GM21515 (cell line): ENCODE measurements at regions not wholly inside any gene's neighbourhood (a gene's known extent, or its start where the extent isn't known, plus 50 kb on each side); places are given as distances from the start of the nearest gene placed in this dataset.

Experiments used
- ATAC-seq: cut with Tn5 transposase; IDR thresholded peaks from one replicate; pipeline ENCODE4 v1.9.1; 2021; ENCODE audit not compliant: unreplicated experiment

GRCh38 chr3:176469694-176470205, 727.5 kb downstream of the TBL1XR1 start:
- ATAC-seq = no peak

DNA sequence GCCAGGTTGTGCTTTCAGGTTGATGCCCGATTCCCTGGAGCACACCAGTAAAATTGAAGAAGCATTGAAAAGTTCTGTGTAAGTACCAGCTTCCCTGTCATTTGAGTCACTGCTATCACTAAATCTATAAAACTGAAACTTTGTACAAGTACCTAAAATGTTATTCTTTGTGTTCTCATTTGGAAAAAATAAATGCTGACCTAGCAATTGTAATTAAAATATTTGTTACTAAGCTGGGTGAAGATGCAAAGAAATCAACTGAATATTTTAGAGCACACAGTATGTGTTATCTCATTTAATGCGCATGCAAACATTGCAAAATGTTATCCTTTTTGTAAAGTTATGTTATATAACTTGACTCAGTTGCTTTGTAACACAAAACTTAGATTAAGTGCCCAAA, 733.7 kb downstream of the TBL1XR1 start:
- no peak for ATAC-seq

DNA sequence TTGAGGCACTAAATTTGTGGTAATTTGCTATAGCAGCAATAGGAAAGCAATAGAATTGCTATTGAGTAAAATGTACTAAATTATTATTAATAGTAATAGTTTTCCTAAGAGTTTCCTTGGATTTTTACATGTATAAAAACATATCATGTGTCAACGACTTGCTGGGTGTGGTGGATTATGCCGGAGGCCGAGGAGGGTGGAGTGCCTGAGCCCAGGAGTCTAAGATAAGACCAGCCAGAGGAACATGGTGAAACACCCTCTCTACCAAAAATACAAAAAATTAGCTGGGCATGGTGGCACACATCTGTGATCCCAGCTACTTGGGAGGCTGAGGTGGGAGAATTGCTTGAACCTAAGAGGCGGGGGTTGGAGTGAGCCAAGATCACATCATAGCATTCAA, 749.9 kb downstream of the TBL1XR1 start:
- no peak for ATAC-seq

- ATAC-seq = no peak
These were observed 755.0 kb downstream of the TBL1XR1 start for GRCh38 chr3:176442326-176442725.

GRCh38 chr3:176439729-176440128, 757.6 kb downstream of the TBL1XR1 start:
- ATAC-seq = no peak

DNA sequence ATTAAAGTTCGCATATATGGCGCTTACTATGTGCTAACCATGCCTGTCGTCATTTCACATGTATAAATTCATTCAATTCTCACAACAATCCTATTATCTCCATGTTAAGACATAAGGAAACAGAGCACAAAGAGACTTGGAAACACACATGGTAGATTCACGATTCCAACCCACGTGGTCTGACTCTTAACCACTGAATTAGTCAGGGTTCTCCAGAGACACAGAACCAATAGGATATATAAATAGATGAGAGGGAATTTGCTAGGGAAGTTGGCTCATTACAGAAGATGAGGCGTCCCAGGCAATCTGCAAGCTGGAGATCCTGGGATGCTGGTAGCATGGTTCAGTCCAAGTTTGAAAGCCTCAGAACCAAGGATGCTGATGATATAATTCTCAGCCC, 765.3 kb downstream of the TBL1XR1 start:
- ATAC-seq = no peak

DNA sequence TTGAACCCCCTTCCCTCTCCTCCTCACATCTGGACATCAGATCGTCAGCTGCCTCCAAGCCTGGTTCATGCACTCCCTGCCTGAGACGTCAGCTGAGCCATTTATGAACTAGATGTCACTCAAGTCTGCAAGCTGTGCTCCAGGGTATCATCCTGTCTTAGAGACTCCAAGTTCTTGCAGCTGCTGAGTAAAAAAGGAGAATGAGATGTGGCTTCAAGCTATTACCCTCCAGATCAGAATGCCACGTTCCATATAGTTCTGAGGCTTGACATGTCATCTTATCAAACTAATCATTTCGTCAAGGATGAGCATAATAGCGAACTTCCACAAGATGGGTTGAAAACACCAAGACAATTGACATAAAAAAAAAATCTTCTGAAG, 766.3 kb downstream of the TBL1XR1 start:
- no peak for ATAC-seq

- ATAC-seq = no peak
These were observed 766.8 kb downstream of the TBL1XR1 start for GRCh38 chr3:176430244-176431037.

- ATAC-seq = no peak
These were observed 768.7 kb downstream of the TBL1XR1 start for GRCh38 chr3:176428552-176428951.

DNA sequence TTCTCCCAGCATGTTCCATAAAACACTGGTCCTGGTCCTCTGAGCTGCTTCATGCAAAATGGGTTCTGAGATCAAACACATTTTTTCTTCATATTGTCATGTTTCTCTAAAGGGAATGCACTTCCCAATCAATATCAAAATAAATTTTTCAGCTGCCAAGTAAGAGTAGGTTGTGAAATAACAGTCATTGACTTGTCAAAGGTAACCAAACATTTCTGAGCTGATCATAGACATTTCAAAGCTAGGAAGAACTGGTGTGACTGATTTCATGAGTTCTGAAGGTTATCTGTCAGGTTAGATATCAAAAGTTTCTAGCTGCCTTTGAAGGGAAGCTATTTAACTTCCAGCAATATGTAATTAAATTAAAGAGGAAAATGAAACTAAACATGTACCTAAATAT, 770.9 kb downstream of the TBL1XR1 start:
- no peak for ATAC-seq

DNA sequence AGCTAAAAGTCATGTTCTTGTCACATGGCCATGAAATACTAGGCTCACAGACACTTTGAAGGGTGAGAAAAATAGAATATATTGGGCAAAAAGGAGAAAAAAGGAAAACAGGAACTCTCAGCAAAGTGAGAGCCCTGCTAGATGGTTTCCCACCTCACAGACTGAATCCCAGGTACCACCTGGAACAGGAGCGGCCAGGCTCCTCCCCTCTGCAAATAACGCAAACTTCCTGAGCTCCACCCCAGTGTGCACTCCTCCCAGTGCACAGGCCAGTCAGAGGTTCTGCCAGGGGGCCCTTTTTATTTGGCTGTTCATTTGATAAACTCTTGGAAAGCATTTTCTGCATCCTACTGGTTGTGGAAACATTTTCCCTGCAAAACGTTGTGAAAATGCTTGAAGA, 780.4 kb downstream of the TBL1XR1 start:
- no peak for ATAC-seq

GRCh38 chr3:176415661-176416295, 781.5 kb downstream of the TBL1XR1 start:
- ATAC-seq = no peak

DNA sequence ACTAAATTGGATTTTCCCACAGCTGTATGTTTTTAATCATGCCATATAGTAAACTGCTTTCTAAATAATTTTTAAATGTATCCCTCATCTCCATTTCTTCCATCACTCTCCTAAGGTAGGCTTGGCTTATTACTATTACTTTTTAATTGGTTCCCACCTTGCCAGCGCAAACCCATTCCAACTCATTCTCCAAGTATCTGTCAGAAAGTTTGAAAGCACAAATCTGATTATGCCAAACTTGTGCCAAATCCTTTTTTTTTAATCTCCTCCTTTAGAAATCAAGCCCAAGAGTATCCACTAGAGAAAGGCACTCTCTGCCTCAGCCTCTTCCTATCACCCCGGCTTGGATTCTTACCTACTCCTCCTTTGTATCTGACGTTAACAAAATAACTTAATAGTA, 784.5 kb downstream of the TBL1XR1 start:
- ATAC-seq = no peak

DNA sequence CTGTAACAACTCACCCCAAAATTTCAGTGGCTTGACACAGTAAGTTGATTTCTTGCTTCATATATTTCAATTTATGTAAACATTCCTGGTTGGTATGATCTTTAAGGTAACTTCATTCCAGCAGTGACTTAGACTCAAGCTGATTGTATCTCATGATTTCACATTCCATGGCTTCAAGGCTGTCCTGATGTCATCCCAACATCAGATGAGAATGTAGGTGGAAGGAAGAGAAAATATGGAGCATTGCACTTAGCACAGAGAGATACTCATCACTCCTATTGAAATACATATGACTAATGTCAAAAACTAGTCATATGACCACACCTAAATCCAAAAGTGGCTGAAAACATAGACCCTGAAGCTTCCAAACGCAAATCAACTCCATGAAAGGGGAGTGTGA, 793.8 kb downstream of the TBL1XR1 start:
- no peak for ATAC-seq

GRCh38 chr3:176401211-176401610, 796.1 kb downstream of the TBL1XR1 start:
- no peak for ATAC-seq

DNA sequence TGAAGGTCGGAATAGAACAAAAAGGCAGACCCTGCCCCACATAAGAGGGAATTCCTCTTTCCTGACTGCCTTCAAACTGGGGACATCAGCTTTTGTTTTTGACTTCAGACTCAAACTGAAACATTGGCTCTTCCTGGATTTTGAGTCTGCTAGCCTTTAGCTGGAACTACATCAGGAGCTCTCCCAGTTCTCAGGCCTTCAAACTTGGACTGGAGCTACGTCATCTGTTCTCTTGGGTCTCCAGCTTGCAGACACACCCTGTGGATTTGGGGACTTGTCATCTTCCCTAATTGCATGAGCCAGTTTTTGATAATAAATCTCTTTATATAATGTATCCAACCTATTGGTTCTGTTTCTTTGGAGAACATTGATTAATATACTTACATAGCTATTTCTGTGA, 798.1 kb downstream of the TBL1XR1 start:
- no peak for ATAC-seq

- ATAC-seq = no peak
These were observed 802.0 kb downstream of the TBL1XR1 start for GRCh38 chr3:176395240-176395639.

DNA sequence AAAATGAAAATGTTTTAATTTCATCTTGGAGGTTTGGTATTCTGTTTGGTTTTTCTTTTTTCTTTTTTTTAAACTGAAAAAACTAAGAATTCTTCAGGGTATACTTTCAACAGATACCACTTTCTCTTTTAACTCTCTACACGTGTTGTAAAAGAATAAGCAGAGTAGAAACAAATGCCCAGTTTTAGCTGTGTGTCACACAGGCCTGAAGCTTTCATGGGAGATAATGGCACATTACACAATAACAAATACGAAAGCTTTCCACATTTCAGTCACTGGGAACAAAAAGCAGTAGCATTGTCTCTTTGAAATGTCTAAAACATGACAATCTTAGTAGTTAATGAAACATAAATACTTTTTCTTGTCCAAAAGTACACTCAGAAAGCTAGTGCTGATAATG, 818.5 kb downstream of the TBL1XR1 start:
- no peak for ATAC-seq

- ATAC-seq = no peak
These were observed 820.8 kb downstream of the TBL1XR1 start for GRCh38 chr3:176376531-176376930.

DNA sequence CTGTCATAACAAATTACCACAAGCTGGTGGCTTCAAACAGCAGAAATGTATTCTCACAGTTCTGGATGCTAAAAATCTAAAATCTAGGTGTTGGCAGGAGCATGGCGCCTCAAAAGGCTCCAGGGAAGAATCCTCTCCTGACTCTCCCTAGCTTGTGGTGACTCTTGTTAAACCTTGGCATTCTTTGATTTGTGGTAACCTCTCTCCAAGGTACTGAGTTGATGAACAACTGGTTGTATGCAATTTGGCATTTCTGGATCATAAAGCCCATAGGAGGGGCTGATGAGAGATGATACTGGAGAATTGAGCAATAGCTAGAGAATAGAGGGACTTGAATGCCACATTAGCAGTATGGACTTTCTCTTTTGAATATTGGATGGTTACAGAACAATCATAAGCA, 821.8 kb downstream of the TBL1XR1 start:
- no peak for ATAC-seq

GRCh38 chr3:176362191-176362731, 835.0 kb downstream of the TBL1XR1 start:
- no peak for ATAC-seq

- ATAC-seq = no peak
These were observed 838.1 kb downstream of the TBL1XR1 start for GRCh38 chr3:176359211-176359610.
